Pancreas (tissue), 10 donors: ENCODE measurements at regions not wholly inside any gene's neighbourhood (a gene's known extent, or its start where the extent isn't known, plus 50 kb on each side); places are given as distances from the start of the nearest gene placed in this dataset.

Experiments used
- ATAC-seq, 4 donors: fragments of 200-7000 bp; cut with Tn5 transposase; one replicate each; pipeline versions ENCODE4 v1.8.0 to v1.9.1; 2020; ENCODE audit warnings: mild to moderate bottlenecking in 4 of 4, moderate library complexity in 4 of 4
- DNase-seq, 6 donors: peaks; one replicate each; pipeline ENCODE4 v3.0.0-alpha.2; 2020
- FAIRE-seq: peaks from 2 replicates; lab custom pipeline; 2012; peaks lifted over from hg19 to GRCh38; lab: Jason Lieb, UNC
- H3K27ac ChIP-seq, 4 donors: fragments of 200-600 bp; sonication (generic); 1 replicate in 3 of 4; 2 replicates in 1 of 4; pipeline versions ENCODE4 v1.5.0 to v1.8.0; 2020
- H3K27me3 ChIP-seq, 4 donors: fragments of 200-600 bp; one replicate each; pipeline ENCODE4 v1.8.0; 2021
- H3K36me3 ChIP-seq, 3 donors: fragments of 200-600 bp; sonication (generic) in 1 of 3; one replicate each; pipeline versions ENCODE4 v1.5.0 to v1.8.0; 2020 to 2021
- H3K4me1 ChIP-seq, 3 donors: fragments of 200-600 bp; one replicate each; pipeline ENCODE4 v1.8.0; 2021
- H3K4me3 ChIP-seq, 4 donors: fragments of 200-600 bp; sonication (generic) in 2 of 4; one replicate each; pipeline versions ENCODE4 v1.5.0 to v1.8.0; 2020 to 2021
- H3K9me3 ChIP-seq, 4 donors: fragments of 200-600 bp; one replicate each; pipeline ENCODE4 v1.8.0; 2021
- WGBS, 2 donors: extraction: QIAGEN DNeasy Blood & Tissue Kit; methylation state at CpG; one replicate each; pipeline ENCODE4 v1.1.7; 2013; 5-methylcytosine and 5-hydroxymethylcytosine counted together
- intact Hi-C, 3 donors: fragments of 100-400 bp; cut with DNase I; formaldehyde crosslinking; loops; one replicate each; pipeline versions ENCODE4 v1.11.1 to v1.14.2; 2022
- TF ChIP-seq, protein P1 (sequence below), 4 donors: fragments of 200-600 bp; sonication (generic) in 3 of 4; IDR thresholded peaks; one replicate each; pipeline versions ENCODE4 v1.5.0 to v1.8.0; 2021; ENCODE audit warnings: antibody characterized with exemption in 4 of 4
- donor health status: healthy with polysubstance abuse.
- donor health status: DM: no; HTN: no; CAD: no; lungs with moderate emphysema.
- donor health status: DM: no; HTN: no; CAD: no.
- donor health status: control.
- donor health status: control.
- donor health status: Bipolar disorder and iron deficiency.
- donor health status: DM: yes; HTN: yes; CAD: no.
- donor health status: DM: no; HTN: no; CAD: no.
- donor health status: DM: no; HTN: no; CAD: no.
- donor health status: DM: yes; HTN: yes; CAD: no.

DNA sequence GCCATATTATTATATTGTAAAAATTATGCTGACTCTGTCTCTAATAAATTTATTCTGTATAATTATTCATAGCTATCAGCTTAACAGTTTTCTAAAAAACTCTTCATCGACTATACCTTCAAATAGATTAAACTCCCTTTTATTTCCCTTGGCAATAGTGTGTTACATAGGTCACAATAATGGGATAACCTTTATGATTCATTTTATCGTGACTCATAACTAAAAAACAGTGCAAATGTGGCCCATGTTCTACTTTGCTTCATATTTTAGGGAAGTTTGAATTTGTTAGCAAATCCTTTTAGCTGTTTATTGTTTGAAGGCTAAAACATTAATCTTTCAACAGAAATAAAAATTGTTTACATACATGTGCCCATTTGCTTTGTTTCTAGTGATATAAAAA lies 783.2 kb upstream of the CDH2 start:
- intact Hi-C loops, result no loop called here
- Histone ChIP-seq H3K27ac (no peak overlapping the region), H3K4me1 (no peaks in the 10 kb centered on the region), H3K27me3 (no peaks in the 10 kb centered on the region), H3K4me3 (no peak overlapping the region), H3K36me3 (no peaks in the 10 kb centered on the region), H3K9me3 (no peaks in the 10 kb centered on the region)
- TF ChIP-seq, protein P1, sequence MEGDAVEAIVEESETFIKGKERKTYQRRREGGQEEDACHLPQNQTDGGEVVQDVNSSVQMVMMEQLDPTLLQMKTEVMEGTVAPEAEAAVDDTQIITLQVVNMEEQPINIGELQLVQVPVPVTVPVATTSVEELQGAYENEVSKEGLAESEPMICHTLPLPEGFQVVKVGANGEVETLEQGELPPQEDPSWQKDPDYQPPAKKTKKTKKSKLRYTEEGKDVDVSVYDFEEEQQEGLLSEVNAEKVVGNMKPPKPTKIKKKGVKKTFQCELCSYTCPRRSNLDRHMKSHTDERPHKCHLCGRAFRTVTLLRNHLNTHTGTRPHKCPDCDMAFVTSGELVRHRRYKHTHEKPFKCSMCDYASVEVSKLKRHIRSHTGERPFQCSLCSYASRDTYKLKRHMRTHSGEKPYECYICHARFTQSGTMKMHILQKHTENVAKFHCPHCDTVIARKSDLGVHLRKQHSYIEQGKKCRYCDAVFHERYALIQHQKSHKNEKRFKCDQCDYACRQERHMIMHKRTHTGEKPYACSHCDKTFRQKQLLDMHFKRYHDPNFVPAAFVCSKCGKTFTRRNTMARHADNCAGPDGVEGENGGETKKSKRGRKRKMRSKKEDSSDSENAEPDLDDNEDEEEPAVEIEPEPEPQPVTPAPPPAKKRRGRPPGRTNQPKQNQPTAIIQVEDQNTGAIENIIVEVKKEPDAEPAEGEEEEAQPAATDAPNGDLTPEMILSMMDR (IDR thresholded peaks at IDR 0.05), result no peak
- FAIRE-seq, result no peak
- ATAC-seq, result no peak
- WGBS, 2 donors, result 47 to 52% methylated on average over 2 of the region's 2 CpGs
- DNase-seq, result no peak

GRCh38 chr18:28952339-28952738 lies 775.4 kb upstream of the CDH2 start:
- FAIRE-seq, result no peak
- Histone ChIP-seq H3K36me3 (no peaks in the 10 kb centered on the region), H3K27ac (no peak overlapping the region), H3K4me3 (no peak overlapping the region), H3K27me3 (no peaks in the 10 kb centered on the region), H3K4me1 (no peaks in the 10 kb centered on the region), H3K9me3 (no peaks in the 10 kb centered on the region)
- no peak for DNase-seq
- ATAC-seq, result no peak
- intact Hi-C loops, result no loop called here
- TF ChIP-seq, protein P1 (IDR thresholded peaks at IDR 0.05), result no peak

DNA sequence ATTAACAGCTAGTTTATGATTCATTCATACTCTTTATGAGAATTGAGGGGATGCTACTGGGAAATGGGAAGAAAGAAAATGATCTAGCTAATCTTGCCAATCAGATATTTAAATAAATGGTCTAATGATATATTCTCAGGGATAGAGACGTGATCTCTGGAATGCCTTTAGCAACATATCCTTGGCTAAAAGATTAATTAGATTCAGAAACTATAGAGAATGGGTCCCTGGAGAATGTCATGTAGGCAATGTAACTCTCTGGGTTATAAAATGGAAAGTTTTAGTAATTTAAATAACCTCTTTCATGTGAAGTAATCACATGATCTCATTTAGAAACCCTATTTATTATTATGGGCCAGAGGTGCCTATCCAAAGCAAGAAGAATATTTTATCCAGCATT lies 771.0 kb upstream of the CDH2 start:
- H3K27ac ChIP-seq, result no peak overlapping the region
- no peak for ATAC-seq
- H3K9me3 ChIP-seq, result no peaks in the 10 kb centered on the region
- DNase-seq, result no peak
- H3K4me3 ChIP-seq, result no peak overlapping the region
- no peaks in the 10 kb centered on the region for H3K27me3 ChIP-seq
- no peaks in the 10 kb centered on the region for H3K4me1 ChIP-seq
- intact Hi-C loops, result no loop called here
- TF ChIP-seq, protein P1 (IDR thresholded peaks at IDR 0.05), result no peak
- no peak for FAIRE-seq
- WGBS, 2 donors, result 33 to 34% methylated on average over 1 of the region's 1 CpG
- no peaks in the 10 kb centered on the region for H3K36me3 ChIP-seq

GRCh38 chr18:28946471-28946870 lies 769.5 kb upstream of the CDH2 start:
- Histone ChIP-seq H3K9me3 (no peaks in the 10 kb centered on the region), H3K27ac (no peak overlapping the region), H3K4me3 (no peak overlapping the region), H3K27me3 (no peaks in the 10 kb centered on the region), H3K36me3 (no peaks in the 10 kb centered on the region), H3K4me1 (no peaks in the 10 kb centered on the region)
- DNase-seq (no peak), ATAC-seq (no peak), FAIRE-seq (no peak)
- intact Hi-C loops, result no loop called here
- 13 to 17% methylated on average over 1 of the region's 1 CpG for WGBS, 2 donors
- TF ChIP-seq, protein P1 (IDR thresholded peaks at IDR 0.05), result peak in 1 of 4 donors; percentile 1

DNA sequence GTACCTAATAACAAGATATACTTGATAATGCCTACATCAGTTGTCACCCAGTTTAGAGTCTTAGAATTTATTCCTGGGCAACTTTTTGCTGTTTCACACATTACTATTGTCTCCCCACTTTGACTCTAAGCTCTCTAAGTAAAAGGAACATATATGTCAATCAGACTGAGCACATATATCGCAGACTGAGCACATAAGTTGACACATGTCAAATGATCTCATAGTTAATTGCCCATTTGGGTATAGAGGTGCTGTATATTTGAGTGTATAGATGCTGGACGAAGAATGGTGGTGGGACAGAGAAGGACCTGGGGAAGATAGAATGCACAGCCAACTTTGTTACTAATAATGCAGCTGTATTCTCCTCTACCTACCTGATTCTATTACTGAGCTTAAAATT lies 746.0 kb upstream of the CDH2 start:
- TF ChIP-seq, protein P1 (IDR thresholded peaks at IDR 0.05), result no peak
- H3K36me3 ChIP-seq, result no peaks in the 10 kb centered on the region
- no peaks in the 10 kb centered on the region for H3K9me3 ChIP-seq
- no peak overlapping the region for H3K27ac ChIP-seq
- no peaks in the 10 kb centered on the region for H3K27me3 ChIP-seq
- DNase-seq (no peak), FAIRE-seq (no peak), ATAC-seq (no peak)
- intact Hi-C loops, result no loop called here
- H3K4me1 ChIP-seq, result no peaks in the 10 kb centered on the region
- WGBS, 2 donors, result 54 to 66% methylated on average over 2 of the region's 2 CpGs
- H3K4me3 ChIP-seq, result no peak overlapping the region
